SH-SY5Y (cell line): ENCODE measurements at regions not wholly inside any gene's neighbourhood (a gene's known extent, or its start where the extent isn't known, plus 50 kb on each side); places are given as distances from the start of the nearest gene placed in this dataset.

Source experiments
- GATA2 ChIP-seq: IDR thresholded peaks from 2 replicates; pipeline ENCODE4 v1.6.1; 2011; ENCODE audit warnings: mild to moderate bottlenecking, low read depth, low read length
- GATA3 ChIP-seq: IDR thresholded peaks from 2 replicates; pipeline ENCODE4 v1.6.1; 2011; ENCODE audit warnings: low read depth, mild to moderate bottlenecking, low read length, moderate library complexity

DNA sequence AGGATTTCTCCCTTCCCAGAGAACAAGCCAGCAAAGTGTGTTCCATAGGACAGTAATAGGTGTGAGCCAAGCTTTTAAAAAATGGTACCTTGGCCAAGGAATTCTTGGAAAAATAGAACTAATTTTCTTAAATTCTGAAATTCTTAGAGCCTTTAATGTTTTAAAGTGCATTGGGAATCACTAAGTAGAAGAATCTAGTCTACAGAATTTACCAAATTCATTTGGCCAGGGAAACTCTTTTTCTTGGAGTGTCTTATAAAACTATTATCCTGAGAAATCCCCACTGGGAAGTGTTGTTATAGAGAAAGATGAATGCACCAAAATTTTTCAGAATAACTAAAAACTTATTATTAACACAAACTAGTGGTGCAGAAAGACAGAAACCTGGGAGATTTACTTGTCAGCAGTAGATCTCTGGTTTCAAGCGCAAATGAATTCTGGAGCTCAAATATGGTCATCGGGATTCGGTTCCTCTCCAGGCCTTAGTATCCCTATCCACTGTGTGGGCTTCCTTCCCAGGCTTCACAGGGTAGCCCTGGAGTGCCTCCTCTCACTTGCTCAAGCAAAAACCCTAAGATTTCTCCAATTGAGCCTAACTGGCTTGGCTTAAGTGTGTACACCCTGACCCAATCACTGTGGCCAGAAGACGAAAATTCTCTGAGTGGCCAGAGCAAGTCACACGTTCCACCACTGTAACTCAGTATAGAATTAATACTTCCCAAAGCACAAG lies 217.8 kb downstream of the CHD9NB start:
- no peak for TF ChIP-seq GATA2
- TF ChIP-seq GATA3, result no peak

DNA sequence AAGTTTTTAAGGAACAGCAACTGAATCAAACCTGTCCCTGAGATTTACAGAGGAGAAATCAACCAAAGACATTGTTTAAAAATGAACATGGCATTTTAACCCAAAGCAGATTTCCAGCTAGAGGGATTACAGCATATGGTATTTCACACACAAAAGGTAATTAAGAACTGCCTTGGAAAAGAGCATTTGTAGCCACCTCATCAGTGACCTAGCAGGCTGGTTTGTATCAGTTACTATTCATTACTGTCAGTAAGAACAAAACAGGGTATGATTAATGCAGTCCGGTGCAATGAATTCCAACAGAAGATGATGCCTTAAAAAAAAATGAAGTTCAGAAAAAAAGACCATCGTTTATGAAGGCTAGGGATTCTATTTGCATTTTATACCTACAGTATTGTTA lies 219.9 kb downstream of the CHD9NB start:
- TF ChIP-seq GATA2 (no peak), GATA3 (no peak)

- TF ChIP-seq GATA2, result no peak
- no peak for TF ChIP-seq GATA3
Observed at GRCh38 chr16:52827456-52827855, 225.2 kb downstream of the CHD9NB start.

GRCh38 chr16:52825892-52826291 lies 226.8 kb downstream of the CHD9NB start:
- TF ChIP-seq GATA2 (no peak), GATA3 (no peak)

GRCh38 chr16:52819808-52820207 lies 232.9 kb downstream of the CHD9NB start:
- TF ChIP-seq GATA2, result no peak
- no peak for TF ChIP-seq GATA3

DNA sequence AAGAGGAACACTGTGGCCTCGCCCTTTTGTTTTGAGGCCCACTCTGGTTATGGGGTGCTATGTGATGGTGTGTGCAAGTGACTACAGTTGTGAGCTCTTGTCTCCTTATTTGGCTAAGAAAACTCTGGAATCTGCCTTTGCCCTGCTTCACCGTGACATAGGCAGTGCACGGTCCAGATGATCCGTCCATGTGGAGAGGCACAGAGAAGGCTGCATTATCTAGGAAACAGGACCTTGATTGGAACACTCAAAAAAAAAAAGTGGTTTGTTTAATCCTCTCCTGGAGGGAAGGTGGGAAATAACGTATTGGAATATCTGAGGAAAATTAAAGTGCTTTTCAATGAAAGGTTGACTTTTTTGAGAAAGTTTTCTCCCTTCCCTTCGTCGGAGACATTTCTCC lies 233.3 kb downstream of the CHD9NB start:
- TF ChIP-seq GATA2 (no peak), GATA3 (no peak)

GRCh38 chr16:52817696-52818095 lies 235.0 kb downstream of the CHD9NB start:
- TF ChIP-seq GATA3, result no peak
- no peak for TF ChIP-seq GATA2

GRCh38 chr16:52816993-52817392 lies 235.7 kb downstream of the CHD9NB start:
- TF ChIP-seq GATA2 (no peak), GATA3 (no peak)

- no peak for TF ChIP-seq GATA2
- no peak for TF ChIP-seq GATA3
Observed at GRCh38 chr16:52812678-52813556, 239.8 kb downstream of the CHD9NB start.

DNA sequence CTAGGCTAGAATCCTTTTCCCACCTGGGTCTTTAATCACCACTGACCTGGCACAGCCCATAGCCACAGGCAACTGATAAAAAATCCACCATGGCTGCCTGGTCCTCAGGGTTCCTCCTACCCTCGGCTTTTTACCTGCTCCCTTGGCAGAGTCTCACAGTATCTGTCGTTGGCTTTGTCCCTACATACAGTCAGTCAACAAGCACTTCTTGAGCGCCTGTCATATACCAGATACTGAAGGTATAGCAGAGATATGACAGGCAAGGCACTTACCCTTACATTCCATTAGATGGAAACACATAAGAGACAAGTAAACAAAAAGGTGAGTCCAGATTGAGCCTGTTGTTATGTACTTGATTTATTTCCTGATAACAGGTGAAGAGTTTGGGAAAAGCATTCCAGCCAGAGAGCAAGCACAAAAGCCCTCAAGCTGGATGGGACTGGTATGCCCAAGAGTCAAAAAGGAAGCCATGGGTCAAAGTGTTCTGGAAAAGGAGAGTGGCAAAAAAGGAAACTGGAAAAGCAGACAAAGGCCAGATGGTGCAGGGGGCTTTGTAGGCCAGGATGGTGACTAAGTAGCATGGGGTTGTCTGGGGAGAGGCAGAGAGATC lies 247.0 kb downstream of the CHD9NB start:
- TF ChIP-seq GATA2 (no peak), GATA3 (no peak)

DNA sequence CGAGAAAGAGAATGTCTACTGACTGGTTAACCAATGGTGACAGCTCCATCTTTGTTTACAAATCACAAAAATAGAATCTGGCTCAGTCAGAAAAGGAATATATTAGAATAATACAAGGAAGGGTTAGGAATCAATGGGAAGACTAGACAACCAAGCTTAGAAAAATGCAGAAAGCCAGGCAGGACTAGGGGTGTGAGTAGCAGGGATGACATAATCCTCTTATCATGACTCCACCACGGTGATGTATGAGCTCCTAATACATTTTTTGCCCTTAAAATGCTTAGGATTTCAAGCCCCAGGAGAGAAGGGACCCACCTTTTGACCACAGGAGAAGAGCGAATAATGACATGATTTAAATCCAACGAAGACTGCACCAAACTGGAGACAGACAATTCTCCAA lies 252.3 kb downstream of the CHD9NB start:
- TF ChIP-seq GATA3 (no peak), GATA2 (no peak)

DNA sequence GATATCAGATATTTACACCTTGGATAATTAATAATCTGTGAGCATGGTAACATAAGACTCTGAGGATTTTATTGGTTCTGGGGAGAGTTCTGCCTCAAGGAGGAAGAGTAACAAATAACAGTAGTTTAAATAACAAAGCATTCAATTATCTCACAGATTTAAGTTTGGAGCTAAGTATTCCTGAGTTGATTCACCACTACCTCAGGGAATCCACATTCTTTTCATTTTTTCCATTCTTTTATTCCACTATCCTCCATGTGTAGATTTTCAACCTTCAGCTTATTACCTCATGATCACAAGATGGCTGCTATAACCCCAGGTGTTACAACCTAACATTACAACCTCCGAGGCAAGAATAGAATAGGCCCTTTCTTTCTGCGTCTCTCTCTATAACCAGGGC lies 252.2 kb upstream of the TOX3 start:
- TF ChIP-seq GATA2, result no peak

- TF ChIP-seq GATA2 (no peak), GATA3 (no peak)
Observed at GRCh38 chr16:52787709-52788108, 240.8 kb upstream of the TOX3 start.

DNA sequence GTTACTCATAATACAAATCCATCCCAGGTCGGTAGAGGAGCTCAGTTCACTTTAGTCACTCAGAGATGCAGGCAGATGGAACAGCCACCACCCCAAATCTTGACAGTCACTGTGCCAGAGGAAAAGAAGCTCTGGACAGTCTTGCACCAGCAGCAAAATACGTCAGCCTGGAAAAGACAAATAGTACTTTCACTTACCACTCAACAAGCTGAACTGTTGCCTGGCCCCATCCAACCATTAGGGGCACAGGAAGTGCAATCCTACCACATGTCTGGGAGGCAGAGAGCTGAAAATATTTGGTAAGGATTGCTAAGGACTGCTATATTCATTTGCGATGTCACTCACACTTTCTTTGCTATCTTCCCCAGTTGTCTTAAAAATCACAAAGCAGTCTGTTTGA lies 239.1 kb upstream of the TOX3 start:
- no peak for TF ChIP-seq GATA2

DNA sequence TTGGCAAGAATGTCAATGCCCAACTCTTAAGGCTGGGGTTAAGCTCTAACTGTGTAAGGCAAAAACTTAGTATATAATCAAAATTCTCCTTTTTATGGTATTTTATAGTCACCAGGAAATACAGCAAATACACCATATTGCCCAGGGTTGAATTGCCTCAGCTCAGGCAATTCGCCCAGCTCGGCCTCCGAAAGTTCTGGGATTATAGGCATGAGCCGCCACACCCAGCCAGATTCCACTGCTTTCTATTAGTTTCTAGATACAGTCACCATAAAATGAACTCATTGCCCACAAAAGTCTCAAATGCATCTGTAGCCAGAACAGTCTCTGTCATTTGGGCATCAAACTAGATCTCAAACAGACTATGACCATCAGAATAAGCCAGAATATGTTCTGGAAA lies 238.7 kb upstream of the TOX3 start:
- TF ChIP-seq GATA3, result no peak
- TF ChIP-seq GATA2, result no peak

- TF ChIP-seq GATA3 (no peak), GATA2 (no peak)
Observed at GRCh38 chr16:52783616-52784015, 236.7 kb upstream of the TOX3 start.
